ENCODE measurements at regions not wholly inside any gene's neighbourhood (a gene's known extent, or its start where the extent isn't known, plus 50 kb on each side); places are given as distances from the start of the nearest gene placed in this dataset.

DNA sequence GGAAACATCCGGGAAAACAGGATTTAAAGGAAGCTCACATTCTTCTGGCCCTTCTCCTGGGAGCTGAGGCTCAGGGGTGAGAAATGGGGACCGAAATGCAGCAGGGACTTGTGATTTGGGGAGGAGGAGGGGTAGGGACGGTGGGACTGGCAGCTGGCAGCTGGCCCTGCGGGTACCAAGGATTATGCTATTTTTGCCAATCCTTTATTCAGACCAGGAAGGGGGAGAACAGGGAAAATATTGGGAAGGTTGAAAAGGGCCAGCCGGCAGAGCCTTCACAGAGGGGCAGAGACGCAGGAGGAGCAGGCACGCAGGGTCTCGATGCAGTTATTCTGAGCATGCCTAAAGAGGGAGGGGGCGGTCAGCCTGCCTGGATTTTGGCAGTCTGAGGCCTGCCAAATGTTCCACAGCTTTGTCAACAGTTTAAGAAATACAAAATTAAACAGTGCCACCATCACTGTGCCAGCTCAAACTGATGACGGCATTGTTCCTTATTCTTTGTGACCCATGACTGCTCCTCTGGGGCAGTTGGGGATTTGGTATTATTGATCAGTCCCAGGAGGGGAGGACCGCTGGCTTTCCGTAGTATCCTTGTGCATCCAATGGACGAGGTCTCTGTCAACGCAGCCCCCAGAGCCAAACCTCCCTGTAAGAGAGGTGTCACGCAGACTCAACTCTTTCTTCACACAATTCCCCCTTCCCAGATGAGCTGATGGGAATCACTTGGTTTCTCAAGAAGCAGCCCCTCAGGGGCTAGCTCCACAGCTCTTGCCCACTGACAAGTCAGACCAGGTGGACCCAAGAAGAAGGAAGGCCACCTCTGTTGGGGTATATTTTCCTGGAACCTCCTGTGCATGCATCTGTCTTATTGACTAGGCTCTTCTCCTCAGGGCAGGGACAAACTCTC lies 553.3 kb downstream of the BNC2 start:
- DNase-seq: no peak

- no peak for DNase-seq
Measured at GRCh38 chr9:16318516-16319060, 551.9 kb downstream of the BNC2 start.

GRCh38 chr9:16319646-16320045 lies 550.8 kb downstream of the BNC2 start:
- DNase-seq: no peak

DNA sequence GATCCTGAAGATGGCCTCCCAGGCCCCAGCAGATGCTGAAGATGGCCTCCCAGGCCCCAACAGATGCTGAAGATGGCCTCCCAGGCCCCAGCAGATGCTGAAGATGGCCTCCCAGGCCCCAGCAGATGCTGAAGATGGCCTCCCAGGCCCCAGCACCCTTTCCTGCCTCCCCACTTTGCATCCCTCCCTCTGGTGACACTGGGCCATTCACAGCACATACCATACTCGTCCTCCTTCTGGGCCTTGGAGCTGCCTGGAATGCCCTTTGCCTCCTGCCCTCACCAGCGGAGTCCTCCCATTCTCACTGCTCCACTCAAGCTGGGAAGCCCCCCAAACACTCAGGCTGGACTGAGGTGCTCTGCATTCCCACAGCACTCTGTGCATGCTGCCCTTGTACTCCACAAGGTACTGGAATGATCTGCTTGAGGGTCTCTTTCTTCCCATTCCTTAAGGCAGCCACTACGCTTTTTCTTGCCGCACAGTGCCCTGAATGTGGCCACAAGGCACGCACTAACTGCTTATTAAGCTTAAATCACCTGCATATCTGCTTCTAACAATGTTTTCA lies 550.0 kb downstream of the BNC2 start:
- DNase-seq: no peak

DNA sequence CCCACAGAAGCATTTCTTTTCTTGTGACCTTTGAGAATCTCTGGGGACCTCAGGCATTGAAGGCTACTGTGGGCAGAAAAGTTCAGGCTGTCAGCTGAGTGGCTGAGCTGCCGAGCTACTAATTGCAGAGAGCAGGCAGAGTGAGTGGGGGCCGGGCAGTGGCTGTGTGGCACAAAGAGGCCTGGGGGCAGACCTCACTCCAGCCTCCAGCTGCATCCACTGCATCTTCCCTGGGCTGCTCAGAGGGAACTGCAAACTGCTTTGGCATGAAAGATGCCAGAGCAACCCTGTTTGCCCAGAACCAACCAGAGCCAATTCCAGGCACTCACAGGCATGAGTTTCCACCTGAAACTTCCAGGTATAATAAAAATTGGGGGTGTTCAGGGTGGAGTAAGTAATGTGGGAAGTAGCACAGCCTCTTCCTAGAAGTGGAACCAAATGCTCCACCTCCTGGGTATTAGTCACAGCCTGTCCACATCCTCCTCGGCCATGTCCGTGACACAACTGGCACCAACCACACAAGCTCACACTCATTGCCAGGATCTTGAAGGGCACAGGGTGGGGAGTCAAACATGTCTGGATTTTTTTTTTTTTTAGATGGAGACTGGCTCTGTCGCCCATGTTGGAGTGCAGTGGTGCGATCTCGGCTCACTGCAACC lies 548.9 kb downstream of the BNC2 start:
- no peak for DNase-seq

GRCh38 chr9:16322849-16323248 lies 547.6 kb downstream of the BNC2 start:
- DNase-seq: no peak

DNA sequence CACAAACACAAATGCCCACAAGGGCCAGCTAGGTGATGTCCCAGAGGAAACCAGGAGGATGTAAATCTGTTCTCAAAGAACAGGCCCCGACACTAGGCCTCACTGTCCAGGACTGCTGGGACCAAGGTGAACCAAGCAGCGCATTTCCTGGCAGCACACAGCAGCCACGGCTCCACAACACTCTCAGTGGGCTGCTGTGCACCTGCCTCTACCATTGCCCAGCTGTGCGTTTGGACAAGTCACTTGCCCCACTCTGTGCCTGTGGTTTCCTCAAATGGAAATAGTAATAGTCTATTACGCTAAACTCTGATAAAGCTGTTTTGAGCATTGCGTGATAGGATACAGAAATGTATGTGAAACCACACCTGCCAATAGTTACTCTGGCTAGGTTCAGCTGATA lies 544.5 kb downstream of the BNC2 start:
- no peak for DNase-seq

DNA sequence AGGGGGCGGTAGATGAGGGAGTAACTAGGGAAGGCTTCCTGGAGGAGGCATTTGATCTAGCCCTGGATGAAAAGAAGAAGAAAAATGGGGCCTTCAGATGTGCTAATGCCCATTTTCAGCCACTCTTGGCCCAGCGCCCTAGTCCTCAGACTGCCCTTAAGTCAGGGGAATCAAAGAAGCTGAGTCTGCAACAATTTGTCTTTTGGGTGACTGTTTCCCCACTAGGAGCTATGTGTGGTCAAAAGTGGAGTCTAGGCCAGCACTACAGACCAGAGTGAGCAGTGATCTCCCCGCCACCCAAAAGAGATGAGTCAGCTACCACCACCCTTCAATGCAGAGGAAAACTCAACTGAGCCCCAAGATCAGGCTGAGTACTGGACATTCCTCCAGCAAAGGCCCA lies 542.1 kb downstream of the BNC2 start:
- DNase-seq: no peak

GRCh38 chr9:16329671-16330113 lies 540.8 kb downstream of the BNC2 start:
- DNase-seq: no peak

GRCh38 chr9:16331031-16331430 lies 539.4 kb downstream of the BNC2 start:
- DNase-seq: no peak

- no peak for DNase-seq
Measured at GRCh38 chr9:16331527-16331926, 538.9 kb downstream of the BNC2 start.

DNA sequence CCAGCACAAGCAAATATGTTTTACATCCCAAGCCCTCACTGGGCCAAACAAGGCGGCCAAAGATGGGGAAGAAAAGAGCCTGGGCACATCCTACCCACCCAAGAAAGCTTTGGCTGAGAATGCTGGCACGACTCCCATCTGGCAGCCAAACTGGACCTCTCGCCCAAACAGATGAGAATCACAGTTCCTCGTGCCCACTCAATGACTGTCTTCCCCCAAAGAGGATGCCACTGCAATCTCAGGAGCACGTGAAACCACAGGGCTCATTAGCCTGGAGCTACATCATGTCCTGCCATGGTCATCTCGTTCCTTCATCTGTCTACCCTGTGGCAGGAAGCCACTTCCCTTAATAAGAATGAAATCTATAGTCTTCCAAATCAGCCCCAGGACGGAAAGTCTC lies 536.8 kb downstream of the BNC2 start:
- no peak for DNase-seq

DNA sequence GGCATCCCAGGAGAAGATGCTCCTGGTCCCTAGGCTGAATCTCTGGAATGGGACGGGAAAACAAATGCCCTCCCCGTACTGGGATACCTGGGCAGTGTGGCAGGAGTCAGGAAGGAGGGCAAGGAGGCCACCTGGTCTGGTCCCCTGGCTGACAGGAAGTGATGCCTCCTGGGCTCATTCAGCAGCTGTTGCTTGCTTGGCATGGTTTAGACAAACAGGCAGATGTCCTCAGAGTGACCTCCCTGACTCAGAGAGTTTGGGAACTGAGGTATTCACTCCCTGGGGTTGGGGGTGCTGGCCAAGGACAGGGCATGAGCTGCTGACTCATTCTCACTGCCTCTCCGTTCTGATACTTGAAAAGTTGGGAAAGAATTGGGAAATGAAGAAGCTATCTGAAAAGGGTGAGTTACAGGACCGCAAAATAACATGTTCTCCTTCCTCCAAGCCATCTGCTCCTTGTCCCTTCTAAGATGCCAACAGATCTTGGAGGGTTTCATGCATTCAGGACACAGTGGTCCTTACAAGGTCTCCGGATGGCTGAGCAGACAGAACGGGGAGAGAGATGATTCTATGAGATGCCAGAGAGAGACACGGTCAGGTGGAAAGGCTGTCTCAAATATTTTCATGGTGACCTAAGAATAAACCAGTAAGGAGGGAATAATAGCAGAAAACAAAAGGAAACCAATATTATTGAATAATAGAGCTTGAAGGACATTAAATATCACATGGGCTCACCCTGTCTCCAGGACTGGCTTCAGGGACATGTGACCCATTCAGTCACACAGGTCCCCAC lies 534.5 kb downstream of the BNC2 start:
- DNase-seq: no peak

DNA sequence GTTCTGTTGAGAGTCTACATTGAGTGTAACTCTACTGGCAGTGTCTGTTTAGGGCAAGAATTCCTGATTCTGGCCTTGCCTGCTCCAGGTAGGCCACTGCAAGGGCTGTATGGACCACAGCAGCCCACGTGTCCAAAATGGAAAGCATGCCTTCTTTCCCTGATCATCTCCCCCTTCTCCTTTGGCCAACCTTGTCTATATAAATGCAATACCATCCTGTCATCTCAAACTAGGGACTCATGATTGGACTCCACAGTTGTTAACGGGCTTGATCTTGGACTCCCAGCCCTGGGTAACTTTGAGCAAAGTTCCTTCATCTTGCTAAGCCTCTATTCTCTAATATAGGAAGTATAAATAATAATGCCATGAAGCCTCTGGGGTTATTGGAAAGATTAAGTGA lies 533.6 kb downstream of the BNC2 start:
- no peak for DNase-seq

DNA sequence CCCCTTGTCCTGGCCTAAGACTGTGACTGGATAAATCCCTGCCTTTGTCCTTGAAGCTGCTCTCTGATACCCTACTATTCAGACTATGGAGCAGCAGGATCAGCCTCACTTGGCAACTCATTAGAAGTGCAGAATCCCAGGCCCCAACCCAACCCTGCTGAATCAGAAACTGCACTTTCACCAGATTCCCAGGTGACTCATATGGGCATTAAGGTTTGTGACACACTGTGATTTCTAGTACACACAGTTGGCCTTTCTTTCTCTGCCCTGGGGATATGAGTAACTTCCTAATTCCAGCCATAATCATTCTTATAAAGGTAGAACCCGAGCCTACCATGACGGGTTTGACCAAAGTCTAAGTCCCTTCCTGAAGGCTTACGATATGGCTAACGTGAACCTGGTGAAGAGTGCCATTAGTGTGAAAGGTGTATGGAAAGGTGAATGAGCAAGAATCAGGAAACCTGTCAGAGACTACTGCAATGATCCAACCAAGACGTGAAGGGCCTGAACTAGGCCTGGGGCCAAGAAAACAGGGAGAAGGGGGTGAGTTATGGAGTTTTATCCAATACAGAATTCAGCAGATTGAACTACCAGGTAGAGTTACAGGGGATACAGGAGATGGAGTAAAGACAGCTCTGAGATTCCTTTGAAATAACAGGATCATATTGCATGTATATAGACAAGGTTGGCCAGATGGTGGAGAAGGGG lies 533.0 kb downstream of the BNC2 start:
- DNase-seq: no peak

GRCh38 chr9:16341177-16341576 lies 529.3 kb downstream of the BNC2 start:
- no peak for DNase-seq

DNA sequence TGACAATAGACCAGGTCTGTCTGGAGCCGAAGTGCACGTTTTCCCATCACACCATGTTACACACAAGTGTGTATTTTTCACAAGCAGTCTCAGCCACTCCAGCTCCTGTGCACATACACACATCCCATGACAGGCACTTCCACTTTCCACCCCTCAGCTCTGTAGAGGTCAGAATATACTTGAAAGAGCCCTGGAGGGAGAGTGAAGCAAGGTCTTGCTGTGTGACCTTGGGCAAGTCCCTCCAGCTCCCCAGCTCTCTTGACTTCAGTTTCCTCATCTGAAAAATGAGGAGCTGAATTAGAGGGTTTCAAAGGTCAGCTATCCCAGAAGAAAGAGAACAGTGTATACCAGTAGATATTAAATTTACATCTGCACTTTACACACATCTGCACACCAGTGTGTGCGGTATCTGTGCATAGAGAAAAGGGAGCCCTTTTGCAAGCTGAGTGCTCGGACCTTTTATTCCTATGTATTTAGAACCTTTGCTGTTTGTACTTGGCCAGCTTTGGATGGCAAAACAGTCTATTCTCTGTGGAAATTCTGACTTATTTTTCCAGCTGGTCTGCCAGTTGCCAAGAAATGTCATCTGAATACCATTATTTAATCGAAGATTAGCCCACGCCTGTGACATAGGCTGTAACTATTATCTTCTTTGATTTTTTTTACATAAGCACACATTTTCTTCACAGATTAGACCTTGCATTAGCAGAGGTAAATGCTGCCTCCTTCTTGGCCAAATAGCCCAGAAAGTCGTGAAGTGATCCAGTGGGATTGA lies 528.0 kb downstream of the BNC2 start:
- no peak for DNase-seq

- no peak for DNase-seq
Measured at GRCh38 chr9:16343249-16344237, 526.9 kb downstream of the BNC2 start.

GRCh38 chr9:16344343-16344742 lies 526.1 kb downstream of the BNC2 start:
- no peak for DNase-seq

DNA sequence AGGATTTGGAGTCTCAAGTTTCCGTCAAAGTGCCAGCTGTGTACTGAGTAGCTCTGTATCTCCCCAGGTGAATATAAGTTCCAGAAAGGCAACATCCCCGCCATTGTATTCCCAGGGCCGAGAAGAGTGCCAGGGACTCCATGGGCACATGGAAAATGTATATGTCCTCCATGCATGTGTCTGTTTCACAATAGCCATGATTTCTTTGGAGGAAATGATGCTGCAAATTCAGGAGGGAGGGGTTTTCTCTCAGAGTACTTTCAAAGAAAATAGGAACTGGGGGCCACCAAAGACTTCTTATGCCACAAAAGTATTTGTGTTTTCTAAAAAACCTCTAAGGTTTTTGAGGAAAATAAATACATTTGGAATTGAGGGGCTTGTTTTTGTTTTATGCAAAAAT lies 524.6 kb downstream of the BNC2 start:
- no peak for DNase-seq
